ENCODE measurements at regions not wholly inside any gene's neighbourhood (a gene's known extent, or its start where the extent isn't known, plus 50 kb on each side); places are given as distances from the start of the nearest gene placed in this dataset.

DNA sequence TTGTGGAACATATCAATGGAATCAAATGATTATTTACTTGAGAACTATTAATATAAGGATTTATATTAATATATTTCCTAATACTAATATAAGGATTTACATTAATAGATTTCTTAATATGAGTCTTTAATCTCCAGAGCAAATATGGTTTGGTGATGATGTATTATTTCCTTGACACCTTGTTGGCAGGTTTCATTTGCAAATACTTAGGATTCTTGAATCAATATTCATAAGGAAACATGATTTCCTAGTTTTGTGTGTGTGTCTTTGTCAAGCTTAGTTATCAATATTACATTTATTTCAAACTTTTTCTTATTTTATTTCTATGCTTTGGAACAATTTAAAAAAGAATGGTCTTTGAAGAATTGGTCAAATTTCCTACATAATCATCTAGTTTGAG lies 138.5 kb downstream of the RAB38 start:
- no peak for DNase-seq (ENCODE audit: low spot score in 2 of 2)
- intact Hi-C loops (cut with DNase I; ENCODE audit: low total_unique reads) = no loop called here
- no peak overlapping the region for H3K4me3 ChIP-seq (ENCODE audit: low read depth, poor library complexity, severe bottlenecking)
- TF ChIP-seq, protein P1, sequence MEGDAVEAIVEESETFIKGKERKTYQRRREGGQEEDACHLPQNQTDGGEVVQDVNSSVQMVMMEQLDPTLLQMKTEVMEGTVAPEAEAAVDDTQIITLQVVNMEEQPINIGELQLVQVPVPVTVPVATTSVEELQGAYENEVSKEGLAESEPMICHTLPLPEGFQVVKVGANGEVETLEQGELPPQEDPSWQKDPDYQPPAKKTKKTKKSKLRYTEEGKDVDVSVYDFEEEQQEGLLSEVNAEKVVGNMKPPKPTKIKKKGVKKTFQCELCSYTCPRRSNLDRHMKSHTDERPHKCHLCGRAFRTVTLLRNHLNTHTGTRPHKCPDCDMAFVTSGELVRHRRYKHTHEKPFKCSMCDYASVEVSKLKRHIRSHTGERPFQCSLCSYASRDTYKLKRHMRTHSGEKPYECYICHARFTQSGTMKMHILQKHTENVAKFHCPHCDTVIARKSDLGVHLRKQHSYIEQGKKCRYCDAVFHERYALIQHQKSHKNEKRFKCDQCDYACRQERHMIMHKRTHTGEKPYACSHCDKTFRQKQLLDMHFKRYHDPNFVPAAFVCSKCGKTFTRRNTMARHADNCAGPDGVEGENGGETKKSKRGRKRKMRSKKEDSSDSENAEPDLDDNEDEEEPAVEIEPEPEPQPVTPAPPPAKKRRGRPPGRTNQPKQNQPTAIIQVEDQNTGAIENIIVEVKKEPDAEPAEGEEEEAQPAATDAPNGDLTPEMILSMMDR (IDR thresholded peaks at IDR 0.05) = no peak
- no peak for TF ChIP-seq POLR2A (IDR thresholded peaks at IDR 0.05)

DNA sequence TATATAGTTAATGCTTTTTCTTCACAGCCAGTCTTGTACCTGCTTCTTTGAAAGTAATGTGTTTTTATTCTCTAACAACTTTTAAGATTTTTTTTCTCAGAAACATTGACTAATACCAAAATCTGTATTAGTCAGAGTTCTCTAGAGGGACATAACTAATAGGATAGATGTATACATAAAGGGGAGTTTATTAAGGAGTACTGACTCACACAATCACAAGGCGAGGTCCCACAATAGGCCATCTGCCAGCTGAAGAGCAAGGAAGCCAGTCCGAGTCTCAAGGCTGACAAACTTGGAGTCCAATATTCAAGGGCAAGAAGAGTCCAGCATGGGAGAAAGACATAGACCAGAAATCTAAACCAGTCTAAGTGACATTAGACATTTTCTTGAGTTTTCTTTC lies 140.0 kb downstream of the RAB38 start:
- intact Hi-C loops (cut with DNase I; ENCODE audit: low total_unique reads) = no loop called here
- no peak for DNase-seq (ENCODE audit: low spot score in 2 of 2)
- TF ChIP-seq POLR2A (IDR thresholded peaks at IDR 0.05) = no peak
- TF ChIP-seq, protein P1 (IDR thresholded peaks at IDR 0.05) = no peak
- 73 to 82% methylated on average over 2 of the region's 2 CpGs for WGBS, 2 donors
- H3K4me3 ChIP-seq (ENCODE audit: low read depth, poor library complexity, severe bottlenecking) = no peak overlapping the region

DNA sequence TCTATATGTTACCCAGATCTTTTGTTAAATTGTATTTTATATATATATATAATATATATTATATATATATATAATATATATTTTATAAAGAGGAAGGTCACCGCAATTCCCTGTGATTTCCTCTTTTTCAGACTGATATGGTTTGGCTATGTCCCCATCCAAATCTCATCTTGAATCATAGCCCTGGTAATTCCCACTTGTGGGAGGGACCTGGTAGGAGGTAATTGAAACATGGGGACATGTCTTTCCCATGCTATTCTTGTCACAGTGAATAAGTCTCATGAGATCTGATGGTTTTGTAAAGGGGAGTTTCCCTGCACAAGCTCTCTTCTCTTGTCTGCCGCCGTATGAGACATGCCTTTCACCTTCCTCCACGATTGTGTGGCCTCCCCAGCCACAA lies 157.6 kb downstream of the RAB38 start:
- intact Hi-C loops (cut with DNase I; ENCODE audit: low total_unique reads) = no loop called here
- no peak for TF ChIP-seq POLR2A (IDR thresholded peaks at IDR 0.05)
- TF ChIP-seq, protein P1 (IDR thresholded peaks at IDR 0.05) = no peak
- no peak overlapping the region for H3K4me3 ChIP-seq (ENCODE audit: low read depth, poor library complexity, severe bottlenecking)
- WGBS, 2 donors = 56 to 61% methylated on average over 4 of the region's 4 CpGs
- no peak for DNase-seq (ENCODE audit: low spot score in 2 of 2)

DNA sequence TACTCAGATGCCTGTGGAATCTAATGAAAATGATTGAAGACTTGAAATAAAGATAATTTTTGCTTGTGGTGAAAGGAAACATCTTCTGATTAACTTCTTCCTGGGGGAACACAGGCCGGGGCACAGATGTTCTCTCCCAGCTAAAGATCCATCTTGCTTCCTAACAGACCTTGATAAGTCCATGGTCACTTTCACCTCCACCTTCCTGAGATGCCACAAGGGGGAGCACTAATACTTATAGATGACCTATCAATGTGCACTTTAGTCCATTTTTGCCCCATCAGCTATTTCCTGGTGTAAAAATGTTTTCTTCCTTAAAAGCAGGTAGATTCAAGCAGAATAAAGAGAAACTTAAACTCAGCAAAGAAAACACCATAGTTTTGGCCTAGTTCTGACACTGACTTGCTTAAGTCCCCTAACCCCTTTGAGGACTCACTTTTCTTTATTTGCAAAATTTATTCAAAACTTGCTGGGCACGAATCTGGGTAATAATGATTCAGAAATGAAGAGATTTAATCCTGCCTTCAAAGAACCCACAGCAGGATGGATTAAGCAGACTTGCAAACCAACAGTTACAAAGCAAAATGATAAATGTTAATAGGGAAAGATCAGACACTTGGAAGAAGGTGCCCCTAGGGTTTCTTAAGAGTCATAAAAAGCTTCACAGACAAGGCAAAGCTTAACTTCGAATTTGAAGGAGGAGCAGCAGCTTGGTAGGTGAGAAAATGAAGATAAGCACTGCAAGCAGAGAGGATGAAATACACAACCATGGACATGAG lies 158.7 kb downstream of the RAB38 start:
- intact Hi-C loops (cut with DNase I; ENCODE audit: low total_unique reads) = no loop called here
- H3K4me3 ChIP-seq (ENCODE audit: low read depth, poor library complexity, severe bottlenecking) = no peak overlapping the region
- no peak for TF ChIP-seq POLR2A (IDR thresholded peaks at IDR 0.05)
- TF ChIP-seq, protein P1 (IDR thresholded peaks at IDR 0.05) = no peak
- 23% methylated on average over 3 of the region's 3 CpGs for WGBS, 2 donors
- peak; percentile 84 to 87 for DNase-seq (ENCODE audit: low spot score in 2 of 2)

DNA sequence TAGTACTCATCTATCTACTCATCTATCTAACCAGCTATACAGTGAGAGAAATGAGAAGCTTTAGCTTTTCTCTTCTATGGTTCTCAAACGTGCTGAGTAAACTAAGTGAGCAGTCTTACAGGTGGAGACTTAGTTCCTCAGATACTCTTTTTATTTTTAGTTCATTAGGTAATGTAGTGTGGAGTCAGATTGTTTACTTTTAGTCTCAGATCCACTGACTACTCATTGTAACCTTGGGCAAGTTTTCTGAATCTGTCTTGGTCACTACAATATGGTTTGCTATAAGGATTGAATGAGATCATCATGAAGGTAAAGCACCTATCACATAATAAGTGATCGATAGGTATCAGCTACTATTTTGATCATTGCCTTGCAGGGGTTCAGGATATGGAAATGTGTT lies 160.1 kb downstream of the RAB38 start:
- 77 to 89% methylated on average over 2 of the region's 2 CpGs for WGBS, 2 donors
- H3K4me3 ChIP-seq (ENCODE audit: low read depth, poor library complexity, severe bottlenecking) = no peak overlapping the region
- DNase-seq (ENCODE audit: low spot score in 2 of 2) = no peak
- TF ChIP-seq POLR2A (IDR thresholded peaks at IDR 0.05) = no peak
- TF ChIP-seq, protein P1 (IDR thresholded peaks at IDR 0.05) = no peak
- intact Hi-C loops (cut with DNase I; ENCODE audit: low total_unique reads) = no loop called here

Measured in lower leg skin (tissue), 4 donors.